GM12892 (cell line): ENCODE measurements at regions not wholly inside any gene's neighbourhood (a gene's known extent, or its start where the extent isn't known, plus 50 kb on each side); places are given as distances from the start of the nearest gene placed in this dataset.

ENCODE experiments used
- POLR2A ChIP-seq: IDR thresholded peaks from 2 replicates; pipeline ENCODE4 v1.6.1; 2011; ENCODE audit warnings: low read depth, low read length, control low read depth
- POLR2AphosphoS5 ChIP-seq: IDR thresholded peaks from 2 replicates; pipeline ENCODE4 v1.6.1; 2011; ENCODE audit warnings: low read depth, low read length, control low read depth

GRCh38 chr1:115412733-115413132 lies 74.7 kb upstream of the NGF start:
- no peak for TF ChIP-seq POLR2AphosphoS5
- no peak for TF ChIP-seq POLR2A
